22Rv1 (cell line): ENCODE measurements at regions not wholly inside any gene's neighbourhood (a gene's known extent, or its start where the extent isn't known, plus 50 kb on each side); places are given as distances from the start of the nearest gene placed in this dataset.
"Not testable (repeated sequence)": the region's sequence is repeated elsewhere in the genome, so short reads cannot be mapped to it uniquely, and the experiment has no call there.

Source experiments
- H3K27ac ChIP-seq: fragments of 450-650 bp; 2 replicates; pipeline ENCODE4 v1.5.1; 2017
- ZFX ChIP-seq: fragments of 450-650 bp; IDR thresholded peaks from 2 replicates; pipeline ENCODE4 v1.6.1; 2017; ENCODE audit warnings: antibody characterized with exemption, borderline replicate concordance
- TF ChIP-seq, protein P1 (sequence below): fragments of 450-650 bp; IDR thresholded peaks from 2 replicates; pipeline ENCODE4 v1.5.1; 2017; ENCODE audit warnings: mild to moderate bottlenecking

DNA sequence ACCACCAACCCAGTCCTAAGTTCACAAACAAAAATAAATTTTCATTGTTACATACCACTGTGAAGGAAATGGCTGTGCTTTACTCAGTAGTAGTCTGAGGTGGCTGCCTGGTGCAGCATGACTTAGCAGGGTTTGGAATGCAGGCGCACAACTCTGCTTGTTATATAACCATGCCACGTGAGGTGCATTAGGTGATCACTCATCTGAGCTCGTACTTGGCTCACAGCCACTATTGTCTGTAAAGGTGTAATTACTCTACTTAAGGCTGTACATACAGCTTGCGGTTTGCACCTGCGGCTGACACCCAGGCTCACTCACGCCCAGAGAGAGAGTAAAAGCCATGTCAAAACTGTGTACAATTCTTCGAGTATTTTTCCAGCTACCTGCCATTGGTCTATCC, 599.4 kb downstream of the LTN1 start:
- no peak overlapping the region for H3K27ac ChIP-seq
- TF ChIP-seq ZFX: no peak
- TF ChIP-seq, protein P1, sequence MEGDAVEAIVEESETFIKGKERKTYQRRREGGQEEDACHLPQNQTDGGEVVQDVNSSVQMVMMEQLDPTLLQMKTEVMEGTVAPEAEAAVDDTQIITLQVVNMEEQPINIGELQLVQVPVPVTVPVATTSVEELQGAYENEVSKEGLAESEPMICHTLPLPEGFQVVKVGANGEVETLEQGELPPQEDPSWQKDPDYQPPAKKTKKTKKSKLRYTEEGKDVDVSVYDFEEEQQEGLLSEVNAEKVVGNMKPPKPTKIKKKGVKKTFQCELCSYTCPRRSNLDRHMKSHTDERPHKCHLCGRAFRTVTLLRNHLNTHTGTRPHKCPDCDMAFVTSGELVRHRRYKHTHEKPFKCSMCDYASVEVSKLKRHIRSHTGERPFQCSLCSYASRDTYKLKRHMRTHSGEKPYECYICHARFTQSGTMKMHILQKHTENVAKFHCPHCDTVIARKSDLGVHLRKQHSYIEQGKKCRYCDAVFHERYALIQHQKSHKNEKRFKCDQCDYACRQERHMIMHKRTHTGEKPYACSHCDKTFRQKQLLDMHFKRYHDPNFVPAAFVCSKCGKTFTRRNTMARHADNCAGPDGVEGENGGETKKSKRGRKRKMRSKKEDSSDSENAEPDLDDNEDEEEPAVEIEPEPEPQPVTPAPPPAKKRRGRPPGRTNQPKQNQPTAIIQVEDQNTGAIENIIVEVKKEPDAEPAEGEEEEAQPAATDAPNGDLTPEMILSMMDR: no peak

DNA sequence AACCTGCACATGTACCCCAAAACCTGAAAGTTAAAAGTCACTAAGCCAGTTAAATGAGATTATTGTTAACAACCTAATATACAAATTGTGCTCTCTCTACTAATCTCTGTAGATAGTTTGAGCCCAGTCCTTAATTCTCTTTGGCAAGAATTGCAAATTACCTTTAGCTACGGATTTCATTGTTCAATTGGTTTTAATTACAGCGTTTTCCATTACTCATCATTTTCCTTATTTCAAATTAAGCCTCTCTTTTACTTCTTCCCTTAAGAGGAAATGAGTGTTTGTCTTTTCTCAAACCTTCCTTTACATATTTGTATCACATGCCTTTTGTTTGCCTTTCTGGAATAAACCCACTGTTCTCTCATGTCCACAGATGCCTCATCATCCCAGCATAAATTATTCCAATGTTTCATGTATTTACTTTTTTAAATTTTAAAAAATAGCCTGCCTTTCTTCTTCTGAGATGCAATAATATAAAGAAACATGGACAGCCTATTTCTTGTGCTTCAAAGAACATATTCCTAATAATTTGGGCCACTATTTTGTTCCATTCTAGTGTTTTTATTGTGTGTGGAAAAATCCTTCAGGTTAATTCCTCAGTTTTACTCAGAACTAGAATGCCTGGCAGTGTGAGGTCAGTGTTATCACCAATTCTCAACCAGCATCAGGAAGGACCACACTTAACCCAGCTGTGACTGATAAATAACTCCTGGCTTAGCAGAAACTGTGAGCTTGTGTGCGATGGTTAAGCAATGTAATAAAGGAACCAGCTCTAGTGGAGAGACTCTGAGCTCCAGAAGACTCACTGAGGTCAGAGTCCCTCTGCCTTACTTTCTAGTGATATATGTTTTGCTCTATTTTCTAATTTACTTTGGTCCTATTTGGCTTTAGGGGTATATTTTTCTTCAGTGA, 600.5 kb downstream of the LTN1 start:
- TF ChIP-seq, protein P1: no peak
- no peak for TF ChIP-seq ZFX
- no peak overlapping the region for H3K27ac ChIP-seq

DNA sequence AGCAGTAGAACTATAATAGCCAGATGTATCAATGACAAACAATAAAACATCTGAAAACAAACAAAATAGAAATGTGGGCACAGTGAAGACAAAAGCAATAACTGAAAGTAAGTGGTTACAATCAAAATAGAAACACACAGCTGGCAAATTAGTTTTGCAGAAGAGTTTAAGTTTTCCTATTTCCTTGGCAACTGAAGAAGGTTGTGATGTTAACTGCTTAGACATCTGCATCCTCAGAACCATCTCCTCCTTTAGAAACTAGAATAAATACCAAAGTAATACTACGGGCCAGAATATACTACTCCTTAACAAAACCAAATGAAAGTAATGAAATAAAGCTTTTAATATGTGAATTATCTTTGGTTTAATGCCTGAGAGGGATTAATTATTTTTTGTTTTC, 605.5 kb downstream of the LTN1 start:
- no peak overlapping the region for H3K27ac ChIP-seq
- TF ChIP-seq ZFX: no peak
- TF ChIP-seq, protein P1: no peak

DNA sequence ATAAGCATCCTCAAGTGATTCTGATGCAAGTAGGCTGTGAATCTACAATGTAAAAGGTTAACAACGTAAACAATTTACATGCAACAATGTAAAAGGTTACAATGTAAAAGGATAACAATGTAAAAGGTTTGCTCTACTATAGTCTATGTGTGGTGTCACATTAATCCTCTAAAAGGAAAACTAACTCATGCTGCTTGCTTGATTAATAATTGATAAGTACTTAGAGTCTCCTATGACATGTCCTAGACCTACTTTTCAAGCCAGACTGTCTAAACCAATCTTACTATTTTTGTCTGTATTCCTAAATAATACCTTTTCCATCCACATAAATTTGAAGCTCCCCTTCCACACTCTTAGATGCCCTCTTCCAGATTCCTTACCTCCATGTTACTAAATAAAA, 606.8 kb downstream of the LTN1 start:
- H3K27ac ChIP-seq: no peak overlapping the region
- TF ChIP-seq, protein P1: no peak
- TF ChIP-seq ZFX: no peak

DNA sequence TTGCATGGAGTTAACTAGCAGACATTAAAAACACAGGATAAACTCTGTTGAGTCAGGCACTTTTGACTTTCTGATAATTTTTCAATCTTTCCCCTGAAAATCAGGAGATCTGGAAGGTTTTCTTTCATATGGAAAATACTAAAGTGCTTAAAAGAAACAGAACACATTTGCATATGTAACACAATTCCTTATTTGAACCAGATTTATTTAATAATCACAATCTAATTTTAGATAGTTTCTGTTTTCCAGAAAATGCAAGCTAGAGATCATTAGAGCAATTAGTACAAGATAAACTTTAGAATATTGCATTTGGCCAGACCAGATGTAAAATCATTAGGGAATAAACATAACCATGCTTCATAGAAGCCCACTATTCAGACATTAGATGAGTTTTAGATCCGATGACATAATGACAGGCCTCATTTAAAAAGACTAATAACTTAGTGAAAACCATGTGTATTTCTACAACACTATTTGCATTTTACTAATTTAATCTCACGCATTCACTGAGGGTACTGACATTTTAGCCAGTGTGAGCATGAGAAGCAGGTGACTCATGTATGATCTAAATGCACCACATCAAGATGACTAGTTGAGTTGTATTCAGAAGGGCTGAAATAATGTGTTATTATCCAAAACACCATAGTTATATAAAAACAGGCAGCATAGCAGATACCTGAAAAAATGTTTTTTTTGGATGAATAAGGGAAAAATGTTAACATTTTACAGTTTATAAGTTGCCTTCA, 611.5 kb downstream of the LTN1 start:
- H3K27ac ChIP-seq: not testable (repeated sequence)

DNA sequence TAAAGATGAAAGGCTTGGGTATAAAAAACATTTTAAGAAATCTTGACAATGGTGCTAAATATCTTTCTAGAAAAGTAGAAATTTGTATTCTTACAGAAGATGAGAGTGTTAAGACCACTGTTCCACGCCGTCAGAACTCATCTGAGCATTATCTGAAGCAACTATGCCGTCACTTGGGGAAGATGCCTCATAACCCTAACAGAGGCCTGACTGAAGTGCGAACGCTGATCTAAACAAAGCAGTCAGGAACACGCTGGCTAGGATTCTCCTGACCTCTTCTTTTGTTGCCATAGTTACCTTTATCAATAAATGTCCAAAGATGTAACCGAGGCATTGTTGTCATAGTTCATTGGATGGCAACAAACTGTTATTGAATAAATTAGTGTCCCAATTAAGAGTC, 612.4 kb downstream of the LTN1 start:
- H3K27ac ChIP-seq: no peak overlapping the region
- no peak for TF ChIP-seq ZFX
- TF ChIP-seq, protein P1: no peak

DNA sequence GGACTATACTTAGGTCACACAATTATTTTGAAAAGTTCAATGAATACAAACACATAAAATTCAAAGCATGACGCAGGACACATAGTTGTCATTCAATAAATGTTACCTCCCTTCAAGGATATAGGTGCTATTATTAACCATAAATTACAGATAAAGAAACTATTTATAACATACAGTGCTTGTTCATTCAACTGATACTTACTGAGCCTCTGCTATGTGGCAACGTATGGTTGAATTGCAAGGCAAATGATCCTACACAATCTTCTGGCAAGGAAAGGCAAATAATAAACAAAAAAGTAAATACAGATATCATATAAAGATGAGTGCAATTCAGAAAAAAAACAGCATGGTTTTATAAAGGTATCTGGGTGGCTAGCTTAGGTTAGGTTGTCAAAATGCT, 614.7 kb downstream of the LTN1 start:
- no peak overlapping the region for H3K27ac ChIP-seq
- TF ChIP-seq ZFX: no peak
- TF ChIP-seq, protein P1: no peak
